Activated CD4-positive, alpha-beta T cell treated with anti-CD3 and anti-CD28 coated beads for 1 hour (primary cell): ENCODE measurements at regions not wholly inside any gene's neighbourhood (a gene's known extent, or its start where the extent isn't known, plus 50 kb on each side); places are given as distances from the start of the nearest gene placed in this dataset.
"Not testable (repeated sequence)": the region's sequence is repeated elsewhere in the genome, so short reads cannot be mapped to it uniquely, and the experiment has no call there.

Experiments used
- DNase-seq: peaks from one replicate; pipeline ENCODE4 v3.0.0-alpha.2; 2020

- no peak for DNase-seq
These were observed 114.9 kb downstream of the TMEM121 start for GRCh38 chr14:105641075-105641937.

GRCh38 chr14:105641951-105642350, 115.6 kb downstream of the TMEM121 start:
- DNase-seq, result not testable (repeated sequence)

- not testable (repeated sequence) for DNase-seq
These were observed 116.1 kb downstream of the TMEM121 start for GRCh38 chr14:105642486-105642885.

- DNase-seq, result not testable (repeated sequence)
These were observed 117.1 kb downstream of the TMEM121 start for GRCh38 chr14:105643406-105644052.

GRCh38 chr14:105644053-105644435, 117.7 kb downstream of the TMEM121 start:
- not testable (repeated sequence) for DNase-seq

GRCh38 chr14:105644457-105644856, 118.1 kb downstream of the TMEM121 start:
- DNase-seq, result not testable (repeated sequence)

- not testable (repeated sequence) for DNase-seq
These were observed 118.5 kb downstream of the TMEM121 start for GRCh38 chr14:105644891-105645290.

- DNase-seq, result not testable (repeated sequence)
These were observed 119.0 kb downstream of the TMEM121 start for GRCh38 chr14:105645389-105645788.

GRCh38 chr14:105646175-105646574, 119.8 kb downstream of the TMEM121 start:
- DNase-seq, result no peak

- not testable (repeated sequence) for DNase-seq
These were observed 120.4 kb downstream of the TMEM121 start for GRCh38 chr14:105646711-105647281.

GRCh38 chr14:105647426-105647783, 121.0 kb downstream of the TMEM121 start:
- DNase-seq, result not testable (repeated sequence)

- DNase-seq, result no peak
These were observed 121.6 kb downstream of the TMEM121 start for GRCh38 chr14:105647784-105648608.

GRCh38 chr14:105648609-105649535, 122.5 kb downstream of the TMEM121 start:
- DNase-seq, result not testable (repeated sequence)

GRCh38 chr14:105652317-105652716, 125.9 kb downstream of the TMEM121 start:
- not testable (repeated sequence) for DNase-seq

GRCh38 chr14:105653921-105654320, 127.5 kb downstream of the TMEM121 start:
- not testable (repeated sequence) for DNase-seq

GRCh38 chr14:105659255-105659654, 132.9 kb downstream of the TMEM121 start:
- DNase-seq, result not testable (repeated sequence)

GRCh38 chr14:105659935-105660527, 133.6 kb downstream of the TMEM121 start:
- DNase-seq, result no peak

- no peak for DNase-seq
These were observed 134.6 kb downstream of the TMEM121 start for GRCh38 chr14:105660816-105661531.

- not testable (repeated sequence) for DNase-seq
These were observed 135.7 kb downstream of the TMEM121 start for GRCh38 chr14:105662043-105662442.

GRCh38 chr14:105662592-105662991, 136.2 kb downstream of the TMEM121 start:
- DNase-seq, result not testable (repeated sequence)
